RWPE1 (cell line): ENCODE measurements at regions not wholly inside any gene's neighbourhood (a gene's known extent, or its start where the extent isn't known, plus 50 kb on each side); places are given as distances from the start of the nearest gene placed in this dataset.

Experiments
- CTCF ChIA-PET: fragments of 350-600 bp; sonication (Branson Sonifier 250); formaldehyde crosslinking; extraction: SDS; loops from one replicate; lab custom pipeline; 2021; lab: Yijun Ruan, JAX
- POLR2A ChIA-PET: fragments of 400-600 bp; formaldehyde crosslinking; extraction: SDS; loops from one replicate; lab custom pipeline; 2020; ENCODE audit warnings: antibody characterized with exemption; ENCODE audit not compliant: low non-redundant PET; lab: Yijun Ruan, JAX
- DNase-seq: peaks from one replicate; pipeline ENCODE4 v3.0.0; 2012; ENCODE audit warnings: low spot score
- H3K27ac ChIP-seq: fragments of 450-650 bp; 2 replicates; pipeline ENCODE4 v1.5.1; 2017
- TF ChIP-seq, protein P1 (sequence below): fragments of 450-650 bp; conservative IDR thresholded peaks from 2 replicates; pipeline ENCODE4 v1.5.1; 2017; ENCODE audit warnings: low read depth, mild to moderate bottlenecking

DNA sequence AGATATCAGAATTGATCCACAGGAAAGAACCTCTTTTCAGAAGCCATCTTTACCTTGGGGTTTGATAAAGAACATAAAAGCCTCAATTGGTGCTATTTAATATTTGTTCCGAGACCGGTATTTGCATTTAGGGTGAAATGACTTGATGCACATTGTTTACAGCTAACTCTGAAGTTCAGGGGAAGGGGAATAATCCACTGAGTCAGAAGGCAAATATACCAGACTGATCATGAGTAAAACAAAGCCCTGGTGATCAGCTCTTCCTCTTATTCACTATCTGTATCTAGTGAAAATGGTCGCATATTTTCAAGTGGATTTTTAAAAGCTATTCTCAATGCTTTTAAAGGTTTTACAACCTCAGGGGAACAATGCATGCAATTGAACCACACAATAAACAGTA is 53.0 kb upstream of the ATP8B1 start:
- ChIA-PET POLR2A (no interaction called here), CTCF (no interaction called here)
- H3K27ac ChIP-seq: no peak overlapping the region
- TF ChIP-seq, protein P1, sequence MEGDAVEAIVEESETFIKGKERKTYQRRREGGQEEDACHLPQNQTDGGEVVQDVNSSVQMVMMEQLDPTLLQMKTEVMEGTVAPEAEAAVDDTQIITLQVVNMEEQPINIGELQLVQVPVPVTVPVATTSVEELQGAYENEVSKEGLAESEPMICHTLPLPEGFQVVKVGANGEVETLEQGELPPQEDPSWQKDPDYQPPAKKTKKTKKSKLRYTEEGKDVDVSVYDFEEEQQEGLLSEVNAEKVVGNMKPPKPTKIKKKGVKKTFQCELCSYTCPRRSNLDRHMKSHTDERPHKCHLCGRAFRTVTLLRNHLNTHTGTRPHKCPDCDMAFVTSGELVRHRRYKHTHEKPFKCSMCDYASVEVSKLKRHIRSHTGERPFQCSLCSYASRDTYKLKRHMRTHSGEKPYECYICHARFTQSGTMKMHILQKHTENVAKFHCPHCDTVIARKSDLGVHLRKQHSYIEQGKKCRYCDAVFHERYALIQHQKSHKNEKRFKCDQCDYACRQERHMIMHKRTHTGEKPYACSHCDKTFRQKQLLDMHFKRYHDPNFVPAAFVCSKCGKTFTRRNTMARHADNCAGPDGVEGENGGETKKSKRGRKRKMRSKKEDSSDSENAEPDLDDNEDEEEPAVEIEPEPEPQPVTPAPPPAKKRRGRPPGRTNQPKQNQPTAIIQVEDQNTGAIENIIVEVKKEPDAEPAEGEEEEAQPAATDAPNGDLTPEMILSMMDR: no peak
- DNase-seq: no peak

DNA sequence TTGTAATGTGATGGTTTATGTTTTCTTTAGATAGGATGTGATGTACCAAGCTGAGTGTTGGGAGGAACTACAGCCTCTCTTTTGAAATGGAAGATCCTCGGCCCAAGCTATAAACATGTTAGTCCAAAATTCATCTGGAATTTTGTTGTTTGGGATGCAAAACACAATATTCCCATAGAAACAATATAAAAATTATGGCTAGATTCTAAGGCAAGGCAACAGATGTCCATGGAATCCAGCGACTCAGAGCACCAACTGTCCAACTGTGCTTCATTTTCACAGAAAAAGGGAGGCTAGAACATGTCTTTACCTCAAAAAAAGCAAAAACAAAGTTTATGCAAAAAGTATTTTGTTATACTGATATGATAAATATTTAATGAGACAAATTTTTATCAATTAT is 52.4 kb upstream of the ATP8B1 start:
- POLR2A ChIA-PET: no interaction called here
- CTCF ChIA-PET: no interaction called here
- no peak for DNase-seq
- no peak overlapping the region for H3K27ac ChIP-seq
- TF ChIP-seq, protein P1: no peak

DNA sequence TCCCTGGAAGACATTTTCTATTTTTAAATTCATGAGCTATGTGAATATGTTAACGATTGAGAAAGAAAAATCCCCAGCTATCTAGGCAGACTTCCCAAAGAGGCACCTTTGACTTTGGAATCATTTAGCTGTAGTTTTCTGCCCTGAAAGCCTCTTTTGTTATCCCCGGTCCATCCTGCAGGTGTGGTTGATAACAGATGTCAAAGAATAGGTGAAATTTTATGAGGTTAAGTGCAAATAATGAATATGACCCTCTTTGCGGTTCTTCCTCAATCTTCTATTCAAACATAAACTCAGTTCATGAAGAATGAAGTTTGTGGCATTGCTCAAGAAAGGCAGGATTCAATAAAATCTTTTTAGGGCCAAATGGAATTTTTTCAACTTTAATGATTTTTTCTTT is 51.6 kb upstream of the ATP8B1 start:
- TF ChIP-seq, protein P1: no peak
- DNase-seq: no peak
- no peak overlapping the region for H3K27ac ChIP-seq
- ChIA-PET CTCF (no interaction called here), POLR2A (no interaction called here)

DNA sequence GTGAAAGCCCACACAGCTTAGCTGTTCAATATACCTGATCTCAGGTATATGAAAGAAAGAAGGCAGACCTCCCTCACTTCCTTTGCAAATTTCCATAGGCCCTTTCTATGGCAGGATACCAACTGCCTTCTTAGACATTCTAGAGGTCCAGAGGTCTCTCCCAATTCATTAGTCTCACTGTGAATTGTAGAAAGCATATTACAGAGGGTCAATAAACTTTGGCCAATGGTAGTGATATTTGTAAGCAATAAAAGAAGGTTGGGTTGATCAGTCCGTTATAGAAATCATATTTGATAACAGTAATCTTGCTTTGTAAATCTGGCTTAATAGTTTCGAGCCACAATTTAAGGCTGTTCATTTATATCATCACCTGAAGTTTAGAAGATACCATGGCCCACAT is 50.7 kb upstream of the ATP8B1 start:
- CTCF ChIA-PET: no interaction called here
- TF ChIP-seq, protein P1: no peak
- DNase-seq: no peak
- no peak overlapping the region for H3K27ac ChIP-seq
- POLR2A ChIA-PET: no interaction called here

DNA sequence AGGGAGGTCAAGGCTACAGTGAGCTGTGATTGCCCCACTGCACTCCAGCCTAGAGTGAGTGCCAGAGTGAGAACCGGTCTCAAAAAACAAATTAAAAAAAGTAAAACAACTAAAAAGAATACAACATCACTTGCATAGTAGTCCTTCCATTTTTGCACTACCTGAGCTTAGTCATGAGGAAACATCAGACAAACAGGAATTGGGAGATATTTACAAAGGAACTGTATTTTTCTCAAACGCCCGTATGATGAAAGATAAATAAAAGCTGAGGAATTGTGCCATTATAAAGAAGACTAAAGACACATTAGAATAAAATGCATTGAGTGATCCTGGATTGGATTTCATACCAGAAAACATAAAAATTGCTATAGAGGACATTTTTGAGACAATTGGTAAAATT is 50.0 kb upstream of the ATP8B1 start:
- TF ChIP-seq, protein P1: no peak
- DNase-seq: no peak
- ChIA-PET POLR2A (no interaction called here), CTCF (no interaction called here)
- no peak overlapping the region for H3K27ac ChIP-seq
